Activated T-helper 2 cell treated with anti-CD3 and anti-CD28 coated beads, Interferon-gamma antibody, Interleukin-2, Interleukin-4, amounts not matched to agents 10 μg/mL and 5 μg/mL and 100 μg/mL, durations not matched to agents 14 hours and 24 hours and 36 hours (primary cell): ENCODE measurements at regions not wholly inside any gene's neighbourhood (a gene's known extent, or its start where the extent isn't known, plus 50 kb on each side); places are given as distances from the start of the nearest gene placed in this dataset.
"Not testable (repeated sequence)": the region's sequence is repeated elsewhere in the genome, so short reads cannot be mapped to it uniquely, and the experiment has no call there.

ENCODE experiments used
- DNase-seq: peaks from one replicate; pipeline ENCODE4 v3.0.0; 2021; ENCODE audit warnings: low spot score
- H3K27ac Mint-ChIP-seq: one replicate; pipeline ENCODE4 v1.8.0; 2021; ENCODE audit warnings: mixed read lengths
- H3K27me3 Mint-ChIP-seq: one replicate; pipeline ENCODE4 v1.8.0; 2021; ENCODE audit warnings: low read depth, mixed read lengths
- H3K36me3 Mint-ChIP-seq: one replicate; pipeline ENCODE4 v1.8.0; 2021; ENCODE audit warnings: low read depth, mixed read lengths
- H3K4me1 Mint-ChIP-seq: one replicate; pipeline ENCODE4 v1.8.0; 2021; ENCODE audit warnings: low read depth, mixed read lengths
- H3K4me3 Mint-ChIP-seq: one replicate; pipeline ENCODE4 v1.8.0; 2021; ENCODE audit warnings: low read depth, mild to moderate bottlenecking, moderate library complexity, mixed read lengths
- H3K9me3 Mint-ChIP-seq: one replicate; pipeline ENCODE4 v1.8.0; 2021; ENCODE audit warnings: mixed read lengths
- intact Hi-C: fragments of 100-400 bp; cut with micrococcal nuclease; formaldehyde crosslinking; loops from one replicate; pipeline ENCODE4 v1.15.1; 2023

DNA sequence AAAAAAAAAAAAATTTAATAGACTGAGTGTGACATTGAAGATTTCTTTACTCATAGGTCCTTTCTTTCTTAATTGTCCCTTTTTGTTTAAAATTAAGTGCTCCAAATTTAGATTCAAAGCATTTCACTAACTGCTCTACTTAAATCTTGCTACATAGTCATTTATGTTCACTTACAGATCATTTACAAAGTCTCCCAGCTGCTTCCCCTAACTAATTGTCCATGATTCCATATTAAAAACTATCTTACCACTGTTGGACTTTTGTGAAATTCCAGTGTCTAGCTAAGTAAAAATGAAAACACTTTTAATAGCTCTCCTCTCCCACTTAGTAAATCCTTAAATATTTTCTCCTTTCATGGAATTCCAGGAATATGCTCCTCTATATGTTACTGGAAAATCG lies 850.5 kb downstream of the NR2F1-AS1 start:
- no peak for DNase-seq
- no peaks in the 10 kb centered on the region for H3K9me3 Mint-ChIP-seq
- H3K27ac Mint-ChIP-seq: no peak overlapping the region
- H3K36me3 Mint-ChIP-seq: no peaks in the 10 kb centered on the region
- intact Hi-C loops: no loop called here
- H3K4me3 Mint-ChIP-seq: no peak overlapping the region
- no peaks in the 10 kb centered on the region for H3K4me1 Mint-ChIP-seq
- no peaks in the 10 kb centered on the region for H3K27me3 Mint-ChIP-seq

GRCh38 chr5:92729088-92729487 lies 851.9 kb downstream of the NR2F1-AS1 start:
- H3K27ac Mint-ChIP-seq: no peak overlapping the region
- no peak overlapping the region for H3K4me3 Mint-ChIP-seq
- no peaks in the 10 kb centered on the region for H3K27me3 Mint-ChIP-seq
- no peak for DNase-seq
- intact Hi-C loops: no loop called here
- no peaks in the 10 kb centered on the region for H3K9me3 Mint-ChIP-seq
- H3K36me3 Mint-ChIP-seq: no peaks in the 10 kb centered on the region
- H3K4me1 Mint-ChIP-seq: no peaks in the 10 kb centered on the region

- Mint-ChIP-seq H3K36me3 (no peaks in the 10 kb centered on the region), H3K27me3 (no peaks in the 10 kb centered on the region), H3K9me3 (no peaks in the 10 kb centered on the region), H3K27ac (no peak overlapping the region), H3K4me3 (no peak overlapping the region), H3K4me1 (no peaks in the 10 kb centered on the region)
- no peak for DNase-seq
- intact Hi-C loops: no loop called here
Observed at GRCh38 chr5:92715946-92716520, 865.0 kb downstream of the NR2F1-AS1 start.

- H3K27ac Mint-ChIP-seq: no peak overlapping the region
- H3K4me1 Mint-ChIP-seq: no peaks in the 10 kb centered on the region
- no peak for DNase-seq
- no peaks in the 10 kb centered on the region for H3K36me3 Mint-ChIP-seq
- no peak overlapping the region for H3K4me3 Mint-ChIP-seq
- H3K27me3 Mint-ChIP-seq: no peaks in the 10 kb centered on the region
- H3K9me3 Mint-ChIP-seq: no peaks in the 10 kb centered on the region
- intact Hi-C loops: no loop called here
Observed at GRCh38 chr5:92713826-92714225, 867.2 kb downstream of the NR2F1-AS1 start.

DNA sequence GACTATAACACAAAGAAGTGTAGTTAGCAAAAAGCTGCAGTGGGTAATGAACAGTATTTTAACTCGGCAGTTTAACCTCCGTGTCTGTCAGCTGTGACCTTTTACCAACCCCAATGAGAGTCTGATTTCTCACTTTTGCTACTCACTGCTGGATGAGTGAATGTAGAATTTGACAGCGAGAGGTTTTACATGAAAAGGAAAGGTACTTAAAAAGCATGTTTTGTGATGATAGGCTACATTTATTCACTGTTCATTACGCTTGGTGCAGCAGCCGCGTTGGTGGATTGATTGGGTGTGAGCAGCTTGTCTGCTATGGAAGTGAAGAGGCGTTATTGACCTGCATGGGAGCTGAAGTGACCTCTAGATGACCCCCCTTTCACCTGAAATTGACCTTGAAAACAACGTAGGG lies 867.7 kb downstream of the NR2F1-AS1 start:
- intact Hi-C loops: no loop called here
- H3K4me1 Mint-ChIP-seq: no peaks in the 10 kb centered on the region
- no peaks in the 10 kb centered on the region for H3K9me3 Mint-ChIP-seq
- no peak for DNase-seq
- no peak overlapping the region for H3K27ac Mint-ChIP-seq
- H3K4me3 Mint-ChIP-seq: no peak overlapping the region
- H3K36me3 Mint-ChIP-seq: no peaks in the 10 kb centered on the region
- no peaks in the 10 kb centered on the region for H3K27me3 Mint-ChIP-seq

GRCh38 chr5:92711956-92712355 lies 869.1 kb downstream of the NR2F1-AS1 start:
- no peak for DNase-seq
- intact Hi-C loops: no loop called here
- H3K27me3 Mint-ChIP-seq: no peaks in the 10 kb centered on the region
- no peak overlapping the region for H3K27ac Mint-ChIP-seq
- H3K9me3 Mint-ChIP-seq: no peaks in the 10 kb centered on the region
- H3K4me3 Mint-ChIP-seq: no peak overlapping the region
- H3K36me3 Mint-ChIP-seq: no peaks in the 10 kb centered on the region
- H3K4me1 Mint-ChIP-seq: no peaks in the 10 kb centered on the region

DNA sequence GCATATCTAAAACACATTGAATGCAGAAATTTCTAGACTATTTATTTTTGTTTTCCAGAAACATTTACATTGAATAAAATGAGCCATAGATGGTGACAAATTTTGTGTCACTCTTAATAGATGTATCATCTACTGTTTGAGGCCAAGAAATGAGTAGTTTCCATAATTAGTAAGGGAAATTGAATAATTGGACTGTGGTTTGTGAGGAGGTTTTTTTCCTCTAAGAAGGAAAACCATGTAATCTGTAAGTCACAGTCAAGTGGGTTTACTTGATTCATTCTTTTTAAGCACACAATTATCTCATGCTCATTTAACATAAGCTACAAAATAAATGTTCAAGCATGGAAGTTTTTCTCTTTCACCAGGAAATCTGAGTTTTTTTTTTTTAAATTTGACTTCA lies 876.4 kb downstream of the NR2F1-AS1 start:
- no peak overlapping the region for H3K27ac Mint-ChIP-seq
- H3K36me3 Mint-ChIP-seq: no peaks in the 10 kb centered on the region
- no peaks in the 10 kb centered on the region for H3K4me1 Mint-ChIP-seq
- intact Hi-C loops: no loop called here
- H3K4me3 Mint-ChIP-seq: no peak overlapping the region
- H3K9me3 Mint-ChIP-seq: no peaks in the 10 kb centered on the region
- H3K27me3 Mint-ChIP-seq: no peaks in the 10 kb centered on the region
- DNase-seq: no peak

GRCh38 chr5:92703976-92704375 lies 877.0 kb downstream of the NR2F1-AS1 start:
- Mint-ChIP-seq H3K27ac (no peak overlapping the region), H3K36me3 (no peaks in the 10 kb centered on the region), H3K9me3 (no peaks in the 10 kb centered on the region), H3K27me3 (no peaks in the 10 kb centered on the region), H3K4me1 (no peaks in the 10 kb centered on the region), H3K4me3 (no peak overlapping the region)
- intact Hi-C loops: no loop called here
- DNase-seq: no peak

DNA sequence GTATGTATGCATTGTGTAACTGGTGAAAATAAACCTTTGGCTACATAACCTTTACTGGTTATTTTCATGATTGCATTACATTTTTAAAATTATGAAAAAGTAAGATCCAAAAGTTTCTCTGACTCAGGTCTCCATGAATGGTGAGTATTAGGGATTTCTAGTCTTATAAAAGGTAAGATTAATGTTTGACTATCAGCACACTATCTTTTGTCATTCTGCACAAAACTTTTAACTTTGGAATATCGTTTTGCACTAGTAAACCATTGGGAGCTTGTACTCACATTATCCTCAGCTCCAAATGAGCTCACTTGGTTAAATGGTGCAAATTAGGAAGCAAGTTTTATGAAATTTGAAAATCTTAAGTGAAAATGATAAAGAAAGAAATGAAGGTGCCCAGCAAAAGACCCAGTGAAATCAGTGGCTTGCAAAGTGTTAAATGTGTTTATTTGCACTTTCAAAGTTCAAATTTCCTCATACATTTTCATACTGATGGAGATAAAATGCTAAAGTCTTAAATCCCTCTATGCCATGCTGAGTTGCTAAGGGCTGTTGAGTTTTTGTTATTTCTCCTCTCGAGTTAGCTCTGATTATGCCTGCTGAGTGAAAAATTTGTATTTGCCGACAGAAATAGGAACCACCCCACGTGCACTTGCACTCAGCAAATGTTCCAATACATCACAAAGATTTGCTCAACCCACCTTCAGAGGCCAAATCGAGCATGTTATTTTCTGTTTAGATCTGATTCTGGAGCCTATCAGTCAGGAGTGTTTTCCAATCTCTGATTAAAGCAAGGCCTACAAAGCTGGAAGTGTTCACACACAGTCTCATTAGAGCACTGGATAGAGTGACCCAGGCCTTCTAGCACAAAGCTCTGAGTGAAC lies 885.7 kb downstream of the NR2F1-AS1 start:
- no peaks in the 10 kb centered on the region for H3K27me3 Mint-ChIP-seq
- no peak overlapping the region for H3K27ac Mint-ChIP-seq
- DNase-seq: no peak
- no peaks in the 10 kb centered on the region for H3K36me3 Mint-ChIP-seq
- no peak overlapping the region for H3K4me3 Mint-ChIP-seq
- H3K9me3 Mint-ChIP-seq: peaks cover 13% of the 10 kb centered on the region
- no peaks in the 10 kb centered on the region for H3K4me1 Mint-ChIP-seq
- intact Hi-C loops: no loop called here

GRCh38 chr5:92694067-92694466 lies 887.0 kb downstream of the NR2F1-AS1 start:
- Mint-ChIP-seq H3K27ac (no peak overlapping the region), H3K9me3 (peaks cover 13% of the 10 kb centered on the region), H3K4me1 (no peaks in the 10 kb centered on the region), H3K4me3 (no peak overlapping the region), H3K36me3 (no peaks in the 10 kb centered on the region), H3K27me3 (no peaks in the 10 kb centered on the region)
- no peak for DNase-seq
- intact Hi-C loops: no loop called here

DNA sequence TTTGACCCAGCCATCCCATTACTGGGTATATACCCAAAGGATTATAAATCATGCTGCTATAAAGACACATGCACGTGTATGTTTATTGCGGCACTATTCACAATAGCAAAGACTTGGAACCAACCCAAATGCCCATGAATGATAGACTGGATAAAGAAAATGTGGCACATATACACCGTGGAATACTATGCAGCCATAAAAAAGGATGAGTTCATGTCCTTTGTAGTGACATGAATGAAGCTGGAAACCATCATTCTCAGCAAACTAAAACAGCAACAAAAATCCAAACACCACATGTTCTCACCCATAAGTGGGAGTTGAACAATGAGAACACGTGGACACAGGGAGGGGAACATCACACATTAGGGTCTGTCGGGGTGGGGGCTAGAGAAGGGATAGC lies 889.1 kb downstream of the NR2F1-AS1 start:
- H3K27ac Mint-ChIP-seq, intact Hi-C loops, H3K27me3 Mint-ChIP-seq, H3K4me1 Mint-ChIP-seq, DNase-seq, H3K4me3 Mint-ChIP-seq, H3K36me3 Mint-ChIP-seq: not testable (repeated sequence)
- H3K9me3 Mint-ChIP-seq: peaks cover 17% of the 10 kb centered on the region

GRCh38 chr5:92687821-92688722 lies 892.9 kb downstream of the NR2F1-AS1 start:
- no peak for DNase-seq
- intact Hi-C loops: no loop called here
- H3K4me1 Mint-ChIP-seq: no peaks in the 10 kb centered on the region
- H3K27me3 Mint-ChIP-seq: no peaks in the 10 kb centered on the region
- no peaks in the 10 kb centered on the region for H3K36me3 Mint-ChIP-seq
- peaks cover 20% of the 10 kb centered on the region for H3K9me3 Mint-ChIP-seq
- no peak overlapping the region for H3K4me3 Mint-ChIP-seq
- no peak overlapping the region for H3K27ac Mint-ChIP-seq

- Mint-ChIP-seq H3K27ac (no peak overlapping the region), H3K4me3 (no peak overlapping the region), H3K27me3 (no peaks in the 10 kb centered on the region), H3K36me3 (no peaks in the 10 kb centered on the region), H3K9me3 (no peaks in the 10 kb centered on the region), H3K4me1 (no peaks in the 10 kb centered on the region)
- DNase-seq: no peak
- intact Hi-C loops: no loop called here
Observed at GRCh38 chr5:92678640-92679039, 902.4 kb downstream of the NR2F1-AS1 start.
